CD4-positive, alpha-beta memory T cell (primary cell): ENCODE measurements at regions not wholly inside any gene's neighbourhood (a gene's known extent, or its start where the extent isn't known, plus 50 kb on each side); places are given as distances from the start of the nearest gene placed in this dataset.

ENCODE experiments used
- CTCF ChIA-PET: fragments of 350-600 bp; sonication (Branson Sonifier 250); formaldehyde crosslinking; loops from one replicate; lab custom pipeline; 2021; ENCODE audit warnings: inconsistent platforms; ENCODE audit not compliant: partially characterized antibody; lab: Charles Lee
- POLR2A ChIA-PET: fragments of 350-600 bp; sonication (Branson Sonifier 250); formaldehyde crosslinking; loops from one replicate; lab custom pipeline; 2021; ENCODE audit not compliant: partially characterized antibody; lab: Charles Lee
- DNase-seq, 5 donors: peaks; one replicate each; pipeline versions ENCODE4 v3.0.0 to v3.0.0-alpha.2; 2020 to 2022; ENCODE audit warnings: mixed read lengths in 1 of 5
- H3K27ac ChIP-seq: one replicate; pipeline ENCODE4 v1.7.0; 2013; ENCODE audit warnings: low read depth, low read length
- H3K27me3 ChIP-seq: 2 replicates; pipeline ENCODE4 v1.7.0; 2013; ENCODE audit warnings: mild to moderate bottlenecking, low read length, moderate library complexity; ENCODE audit not compliant: insufficient read depth
- H3K36me3 ChIP-seq: 2 replicates; pipeline ENCODE4 v1.7.0; 2013; ENCODE audit warnings: mild to moderate bottlenecking, low read length, moderate library complexity; ENCODE audit not compliant: insufficient read depth
- H3K4me1 ChIP-seq: 2 replicates; pipeline ENCODE4 v1.7.0; 2013; ENCODE audit warnings: mild to moderate bottlenecking, low read length, moderate library complexity; ENCODE audit not compliant: insufficient read depth
- H3K4me3 ChIP-seq, 2 donors: one replicate each; pipeline ENCODE4 v1.7.0; 2013; ENCODE audit warnings: low read length in 2 of 2, mild to moderate bottlenecking in 1 of 2
- H3K9me3 ChIP-seq, 2 donors: one replicate each; pipeline ENCODE4 v1.7.0; 2013; ENCODE audit warnings: low read length in 2 of 2, control low read depth in 1 of 2; ENCODE audit not compliant: control insufficient read depth in 1 of 2
- H3K27ac Mint-ChIP-seq, 7 donors: one replicate each; pipeline ENCODE4 v1.8.0; 2020 to 2021; ENCODE audit warnings: mixed read lengths in 7 of 7, mild to moderate bottlenecking in 6 of 7, inconsistent platforms in 3 of 7, moderate library complexity in 3 of 7
- H3K27me3 Mint-ChIP-seq, 2 donors: one replicate each; pipeline ENCODE4 v1.8.0; 2020 to 2021; ENCODE audit warnings: mixed read lengths in 2 of 2
- H3K36me3 Mint-ChIP-seq, 2 donors: one replicate each; pipeline ENCODE4 v1.8.0; 2020 to 2021; ENCODE audit warnings: mixed read lengths in 2 of 2, inconsistent platforms in 1 of 2, mild to moderate bottlenecking in 1 of 2
- H3K4me1 Mint-ChIP-seq, 4 donors: one replicate each; pipeline ENCODE4 v1.8.0; 2020 to 2021; ENCODE audit warnings: mixed read lengths in 4 of 4, mild to moderate bottlenecking in 1 of 4
- H3K4me3 Mint-ChIP-seq, 8 donors: one replicate each; pipeline ENCODE4 v1.8.0; 2020 to 2021; ENCODE audit warnings: mixed read lengths in 8 of 8, mild to moderate bottlenecking in 7 of 8, moderate library complexity in 6 of 8, inconsistent platforms in 3 of 8
- H3K9me3 Mint-ChIP-seq, 8 donors: one replicate each; pipeline ENCODE4 v1.8.0; 2020 to 2021; ENCODE audit warnings: mixed read lengths in 8 of 8, mild to moderate bottlenecking in 5 of 8, inconsistent platforms in 3 of 8, moderate library complexity in 1 of 8
- intact Hi-C: fragments of 100-400 bp; cut with micrococcal nuclease; formaldehyde crosslinking; loops from one replicate; pipeline ENCODE4 v1.15.1; 2023

DNA sequence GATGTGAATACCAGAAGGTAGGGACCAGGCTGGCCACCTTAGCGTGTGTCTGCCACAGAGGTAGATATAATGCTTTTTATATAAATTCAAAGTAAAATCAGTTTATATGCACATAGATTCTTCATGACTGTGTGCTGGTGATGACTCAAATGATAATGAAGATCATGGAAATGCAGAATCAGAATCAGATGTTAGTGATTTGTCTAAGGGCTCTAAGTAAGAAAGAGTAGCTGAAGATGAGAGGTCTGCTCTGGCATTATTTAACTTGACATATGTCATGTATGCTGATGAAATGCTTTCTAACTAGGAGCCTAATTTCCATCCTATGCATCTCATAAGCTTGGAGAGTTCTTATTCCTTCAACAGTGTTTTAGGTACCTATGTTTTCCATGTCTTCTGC is 50.3 kb upstream of the DPH6 start:
- ChIA-PET POLR2A (no interaction called here), CTCF (no interaction called here)
- Histone ChIP-seq H3K27ac (no peak overlapping the region), H3K9me3 (no peaks in the 10 kb centered on the region), H3K27me3 (no peaks in the 10 kb centered on the region), H3K36me3 (no peaks in the 10 kb centered on the region), H3K4me1 (no peaks in the 10 kb centered on the region), H3K4me3 (no peak overlapping the region)
- no peak for DNase-seq
- H3K4me1 Mint-ChIP-seq: no peaks in the 10 kb centered on the region
- no peak overlapping the region for H3K27ac Mint-ChIP-seq
- peaks cover 0 to 5% (median 4%) of the 10 kb centered on the region in 8 donors for H3K9me3 Mint-ChIP-seq
- no peak overlapping the region for H3K4me3 Mint-ChIP-seq
- peaks cover 0 to 3% of the 10 kb centered on the region in 2 donors for H3K36me3 Mint-ChIP-seq
- intact Hi-C loops: no loop called here
- H3K27me3 Mint-ChIP-seq: peaks cover 4 to 6% of the 10 kb centered on the region in 2 donors

DNA sequence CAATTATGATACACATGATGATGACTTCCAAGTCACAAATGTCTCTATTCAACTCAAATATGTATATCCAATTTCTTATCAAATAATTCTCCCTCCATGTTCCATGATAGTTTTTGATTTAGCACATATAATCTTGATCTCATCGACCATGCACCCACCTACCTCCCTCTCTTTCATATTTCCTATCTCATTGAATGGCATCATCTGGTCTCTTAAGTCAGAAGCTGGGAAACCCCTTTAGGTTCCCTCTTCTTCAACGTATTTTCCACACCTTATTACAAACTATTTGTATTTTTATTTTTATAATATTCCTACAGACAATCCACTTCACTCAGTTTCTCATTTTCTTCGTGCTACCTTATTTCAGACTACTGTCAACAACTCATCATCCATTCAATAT is 56.9 kb upstream of the DPH6 start:
- ChIA-PET POLR2A (no interaction called here), CTCF (no interaction called here)
- Mint-ChIP-seq H3K4me1 (no peaks in the 10 kb centered on the region), H3K4me3 (no peak overlapping the region), H3K27ac (no peak overlapping the region), H3K9me3 (no peaks in the 10 kb centered on the region), H3K27me3 (peaks cover 2 to 4% of the 10 kb centered on the region in 2 donors), H3K36me3 (no peaks in the 10 kb centered on the region)
- intact Hi-C loops: no loop called here
- DNase-seq: no peak
- no peaks in the 10 kb centered on the region for H3K27me3 ChIP-seq
- H3K4me3 ChIP-seq: no peak overlapping the region
- no peaks in the 10 kb centered on the region for H3K36me3 ChIP-seq
- H3K4me1 ChIP-seq: no peaks in the 10 kb centered on the region
- no peaks in the 10 kb centered on the region for H3K9me3 ChIP-seq
- no peak overlapping the region for H3K27ac ChIP-seq

DNA sequence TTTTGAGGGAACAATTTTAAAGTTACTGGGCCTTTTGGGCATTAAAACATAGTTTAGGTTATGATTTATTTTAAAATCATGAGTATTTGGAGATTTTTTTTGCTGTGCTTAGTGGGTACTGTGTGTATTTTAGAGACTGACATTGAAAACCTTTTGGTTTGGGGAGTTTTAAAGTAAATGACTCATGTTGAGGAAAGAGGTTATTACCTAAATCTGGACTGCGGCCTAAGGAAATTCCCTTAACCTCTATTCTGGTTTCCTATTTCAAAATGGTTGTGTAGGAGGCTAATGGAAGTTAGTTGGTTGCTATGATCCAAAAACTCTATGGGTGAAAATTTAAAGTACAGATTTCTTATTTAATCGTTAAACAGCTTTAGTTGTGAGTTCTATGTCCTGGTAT is 57.3 kb upstream of the DPH6 start:
- Mint-ChIP-seq H3K36me3 (no peaks in the 10 kb centered on the region), H3K9me3 (no peaks in the 10 kb centered on the region), H3K4me3 (no peak overlapping the region), H3K4me1 (no peaks in the 10 kb centered on the region), H3K27ac (no peak overlapping the region), H3K27me3 (peaks cover 2 to 4% of the 10 kb centered on the region in 2 donors)
- POLR2A ChIA-PET: no interaction called here
- H3K4me3 ChIP-seq: no peak overlapping the region
- intact Hi-C loops: no loop called here
- no peaks in the 10 kb centered on the region for H3K9me3 ChIP-seq
- no peak overlapping the region for H3K27ac ChIP-seq
- no peaks in the 10 kb centered on the region for H3K36me3 ChIP-seq
- no peaks in the 10 kb centered on the region for H3K4me1 ChIP-seq
- CTCF ChIA-PET: no interaction called here
- no peak for DNase-seq
- no peaks in the 10 kb centered on the region for H3K27me3 ChIP-seq

DNA sequence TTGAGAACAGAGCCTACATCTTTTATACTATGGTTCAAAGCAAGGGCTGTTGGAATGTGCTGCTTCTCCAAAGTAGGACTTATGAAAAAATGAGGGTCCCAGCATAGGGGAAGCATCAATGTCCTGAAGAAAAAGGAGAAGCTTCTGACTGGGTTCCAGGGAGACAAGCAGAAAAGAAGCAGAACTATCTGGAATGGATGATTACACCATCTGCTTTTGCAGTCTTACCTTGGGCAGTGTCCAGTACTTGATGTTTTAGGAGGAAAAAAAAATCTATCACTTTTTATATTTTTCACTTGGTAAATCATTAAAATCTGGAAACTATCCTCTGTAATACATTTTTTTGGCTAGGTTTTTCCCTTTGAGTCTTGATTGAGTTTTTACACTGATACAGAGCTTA is 57.9 kb upstream of the DPH6 start:
- Mint-ChIP-seq H3K27ac (no peak overlapping the region), H3K36me3 (no peaks in the 10 kb centered on the region), H3K4me3 (no peak overlapping the region), H3K4me1 (no peaks in the 10 kb centered on the region), H3K27me3 (peaks cover under 1 to 2% of the 10 kb centered on the region in 2 donors), H3K9me3 (no peaks in the 10 kb centered on the region)
- intact Hi-C loops: no loop called here
- H3K36me3 ChIP-seq: no peaks in the 10 kb centered on the region
- no peaks in the 10 kb centered on the region for H3K4me1 ChIP-seq
- POLR2A ChIA-PET: no interaction called here
- no peak overlapping the region for H3K4me3 ChIP-seq
- no peak for DNase-seq
- no peaks in the 10 kb centered on the region for H3K9me3 ChIP-seq
- CTCF ChIA-PET: no interaction called here
- no peak overlapping the region for H3K27ac ChIP-seq
- no peaks in the 10 kb centered on the region for H3K27me3 ChIP-seq

DNA sequence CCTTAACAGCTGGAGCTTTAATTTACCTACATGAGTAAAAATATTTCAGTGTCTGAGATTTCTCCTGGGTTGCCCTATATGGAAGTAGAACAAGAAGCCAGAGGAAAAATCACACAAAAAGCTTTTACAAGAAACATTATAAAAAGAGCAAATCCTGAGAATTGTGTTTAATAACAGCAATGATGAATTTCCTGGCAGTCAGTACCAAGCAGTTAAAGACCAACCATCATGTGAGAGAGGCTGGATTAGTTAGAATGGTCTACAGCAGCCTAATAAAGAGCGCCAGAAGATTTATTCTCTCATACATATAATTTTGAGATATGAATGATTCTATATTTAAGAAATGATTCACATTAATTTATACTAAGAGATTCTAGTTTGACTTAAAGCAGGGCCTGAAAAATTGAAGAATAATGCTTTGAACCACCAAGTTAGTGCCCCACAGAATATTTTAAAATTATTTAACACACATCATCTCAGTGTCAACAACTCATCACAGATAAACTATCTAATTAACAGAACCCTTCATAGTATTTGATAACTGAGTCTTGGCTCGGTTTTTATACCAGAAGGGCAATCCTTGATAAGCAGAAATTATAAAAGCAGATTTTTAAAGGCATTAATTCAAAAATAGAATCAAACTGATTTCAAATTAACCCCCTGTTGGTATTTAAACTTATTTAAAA is 59.9 kb upstream of the DPH6 start:
- H3K27ac Mint-ChIP-seq: no peak overlapping the region
- CTCF ChIA-PET: no interaction called here
- intact Hi-C loops: no loop called here

DNA sequence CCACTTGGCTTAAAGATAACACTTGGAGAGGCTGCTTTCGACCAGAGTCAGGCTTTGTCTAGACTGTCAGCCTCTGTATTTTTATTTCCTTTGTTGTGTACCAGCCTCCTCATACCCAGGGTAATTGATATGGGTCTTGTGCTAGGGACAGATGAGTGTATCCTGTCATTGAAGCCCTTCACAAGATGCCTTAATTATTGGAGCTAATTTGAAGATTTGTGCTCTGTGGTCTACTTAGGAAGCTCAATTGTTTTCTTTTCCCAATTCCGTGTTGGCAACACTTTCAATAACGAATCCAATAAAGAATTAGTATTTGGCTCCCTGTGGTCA is 60.5 kb upstream of the DPH6 start:
- Histone ChIP-seq H3K4me1 (no peaks in the 10 kb centered on the region), H3K9me3 (no peaks in the 10 kb centered on the region), H3K4me3 (no peak overlapping the region), H3K27ac (no peak overlapping the region), H3K36me3 (no peaks in the 10 kb centered on the region), H3K27me3 (no peaks in the 10 kb centered on the region)
- ChIA-PET CTCF (no interaction called here), POLR2A (no interaction called here)
- peaks cover 0 to 9% (median 0%) of the 10 kb centered on the region in 8 donors for H3K9me3 Mint-ChIP-seq
- intact Hi-C loops: no loop called here
- no peaks in the 10 kb centered on the region for H3K4me1 Mint-ChIP-seq
- H3K4me3 Mint-ChIP-seq: no peak overlapping the region
- no peaks in the 10 kb centered on the region for H3K36me3 Mint-ChIP-seq
- H3K27ac Mint-ChIP-seq: no peak overlapping the region
- peaks cover 0 to 2% of the 10 kb centered on the region in 2 donors for H3K27me3 Mint-ChIP-seq
- no peak for DNase-seq

More for the DNA sequence above, 59.9 kb upstream of the DPH6 start:
- Mint-ChIP-seq H3K4me3 (no peak overlapping the region), H3K4me1 (no peaks in the 10 kb centered on the region), H3K27me3 (peaks cover 0 to 2% of the 10 kb centered on the region in 2 donors), H3K9me3 (peaks cover 0 to 9% (median 0%) of the 10 kb centered on the region in 8 donors), H3K36me3 (no peaks in the 10 kb centered on the region)
- no peak overlapping the region for H3K4me3 ChIP-seq
- no peaks in the 10 kb centered on the region for H3K36me3 ChIP-seq
- H3K27ac ChIP-seq: no peak overlapping the region
- DNase-seq: no peak
- POLR2A ChIA-PET: no interaction called here
- no peaks in the 10 kb centered on the region for H3K4me1 ChIP-seq
- H3K9me3 ChIP-seq: no peaks in the 10 kb centered on the region
- H3K27me3 ChIP-seq: no peaks in the 10 kb centered on the region

DNA sequence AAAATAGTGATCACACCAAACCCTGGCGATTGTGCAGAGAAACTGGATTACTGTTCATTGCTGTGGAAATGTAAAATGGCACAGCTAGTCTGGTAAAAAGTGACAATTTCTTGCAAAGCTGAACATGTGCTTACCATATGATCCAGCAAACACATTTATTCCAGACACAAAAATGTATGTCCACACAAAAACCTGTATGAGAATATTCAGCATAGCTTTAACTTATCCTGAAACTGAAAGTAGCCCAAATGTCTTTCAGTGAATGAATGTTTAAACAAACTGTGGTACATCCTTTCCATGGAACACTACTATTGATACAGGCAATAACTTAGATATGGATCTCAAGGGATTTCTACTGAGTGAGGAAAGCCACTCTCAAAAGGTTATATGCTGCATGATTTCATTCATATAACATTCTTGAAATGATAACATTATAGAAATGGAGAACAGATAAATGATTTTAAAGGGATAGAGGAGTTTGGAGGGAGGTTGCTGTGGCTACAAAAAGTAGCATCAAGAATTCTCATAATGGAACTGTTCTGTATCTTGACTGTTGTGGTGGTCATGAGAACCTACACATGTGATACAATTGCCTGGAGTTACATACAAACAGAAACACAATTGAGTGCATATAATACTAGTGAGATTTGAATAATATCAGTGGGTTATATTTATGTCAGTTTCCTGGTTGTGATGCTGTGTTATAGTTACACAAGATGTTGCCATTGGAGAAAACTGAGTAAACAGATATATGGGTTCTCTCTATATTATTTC is 70.7 kb upstream of the DPH6 start:
- no peaks in the 10 kb centered on the region for H3K27me3 ChIP-seq
- Mint-ChIP-seq H3K27ac (no peak overlapping the region), H3K4me3 (no peak overlapping the region), H3K4me1 (no peaks in the 10 kb centered on the region), H3K27me3 (peaks cover 0 to 5% of the 10 kb centered on the region in 2 donors), H3K36me3 (no peaks in the 10 kb centered on the region), H3K9me3 (peaks cover 0 to 22% (median 14%) of the 10 kb centered on the region in 8 donors)
- ChIA-PET CTCF (no interaction called here), POLR2A (no interaction called here)
- intact Hi-C loops: no loop called here
- H3K27ac ChIP-seq: no peak overlapping the region
- no peaks in the 10 kb centered on the region for H3K4me1 ChIP-seq
- DNase-seq: no peak
- H3K9me3 ChIP-seq: no peaks in the 10 kb centered on the region
- no peaks in the 10 kb centered on the region for H3K36me3 ChIP-seq
- no peak overlapping the region for H3K4me3 ChIP-seq
